Common myeloid progenitor, CD34-positive (primary cell): ENCODE measurements at regions not wholly inside any gene's neighbourhood (a gene's known extent, or its start where the extent isn't known, plus 50 kb on each side); places are given as distances from the start of the nearest gene placed in this dataset.

Source experiments
- CTCF ChIA-PET: fragments of 350-600 bp; sonication (Branson Sonifier 250); formaldehyde crosslinking; loops from one replicate; lab custom pipeline; 2021; ENCODE audit warnings: antibody characterized with exemption; lab: Charles Lee
- POLR2A ChIA-PET: fragments of 350-600 bp; sonication (Branson Sonifier 250); formaldehyde crosslinking; loops from one replicate; lab custom pipeline; 2021; ENCODE audit warnings: antibody characterized with exemption; lab: Charles Lee
- DNase-seq, 3 donors: peaks; one replicate each; pipeline versions ENCODE4 v3.0.0 to v3.0.0-alpha.2; 2013
- H3K27ac ChIP-seq, 2 experiments: 1 replicate in 1 of 2; 2 replicates in 1 of 2; pipeline ENCODE4 v1.7.0; 2013; ENCODE audit warnings: inconsistent platforms in 2 of 2, low read length in 2 of 2, mild to moderate bottlenecking in 2 of 2, low read depth in 1 of 2, moderate library complexity in 1 of 2; ENCODE audit not compliant: severe bottlenecking in 2 of 2, insufficient read depth in 1 of 2, poor library complexity in 1 of 2
- H3K27me3 ChIP-seq, 5 experiments: replicated peaks in 2 of 5; 1 replicate in 3 of 5; 2 replicates in 2 of 5; pipeline versions ENCODE4 v1.6.1 to v1.7.0; 2013; ENCODE audit warnings: low read length in 4 of 5, mild to moderate bottlenecking in 2 of 5, moderate library complexity in 2 of 5, inconsistent platforms in 1 of 5; ENCODE audit not compliant: insufficient read depth in 5 of 5, control insufficient read depth in 4 of 5
- H3K36me3 ChIP-seq, 4 experiments: 1 replicate in 2 of 4; 2 replicates in 2 of 4; pipeline versions ENCODE4 v1.6.1 to v1.7.0; 2013; ENCODE audit warnings: low read length in 3 of 4, control low read depth in 1 of 4, mild to moderate bottlenecking in 1 of 4; ENCODE audit not compliant: control insufficient read depth in 4 of 4, insufficient read depth in 4 of 4
- H3K4me1 ChIP-seq, 4 experiments: 1 replicate in 3 of 4; 2 replicates in 1 of 4; pipeline versions ENCODE4 v1.6.1 to v1.7.1; 2013; ENCODE audit warnings: low read length in 3 of 4, mild to moderate bottlenecking in 3 of 4, control low read depth in 1 of 4, inconsistent platforms in 1 of 4, moderate library complexity in 1 of 4; ENCODE audit not compliant: control insufficient read depth in 4 of 4, insufficient read depth in 4 of 4; ENCODE audit errors: control extremely low read depth in 1 of 4
- H3K4me3 ChIP-seq, 7 experiments: 1 replicate in 4 of 7; 2 replicates in 3 of 7; pipeline versions ENCODE4 v1.5.1 to v1.7.0; 2013; ENCODE audit warnings: mild to moderate bottlenecking in 7 of 7, low read length in 6 of 7, moderate library complexity in 6 of 7, inconsistent platforms in 2 of 7, low read depth in 2 of 7, control low read depth in 1 of 7; ENCODE audit not compliant: insufficient read depth in 4 of 7, control insufficient read depth in 1 of 7; ENCODE audit errors: extremely low read depth in 1 of 7
- H3K9me3 ChIP-seq, 5 experiments: 1 replicate in 4 of 5; 2 replicates in 1 of 5; pipeline versions ENCODE4 v1.6.1 to v1.7.1; 2013; ENCODE audit warnings: low read length in 4 of 5, mild to moderate bottlenecking in 2 of 5, inconsistent platforms in 1 of 5, low read depth in 1 of 5, moderate library complexity in 1 of 5; ENCODE audit not compliant: control insufficient read depth in 4 of 5, insufficient read depth in 2 of 5; ENCODE audit errors: control extremely low read depth in 1 of 5
- WGBS: methylation state at CpG from one replicate; pipeline ENCODE4 v1.1.5; 2013; ENCODE audit not compliant: insufficient coverage; 5-methylcytosine and 5-hydroxymethylcytosine counted together

GRCh38 chr7:14960721-14961120, 58.2 kb upstream of the DGKB start:
- Histone ChIP-seq H3K27me3 (no peaks in the 10 kb centered on the region), H3K9me3 (no peaks in the 10 kb centered on the region), H3K4me1 (no peaks in the 10 kb centered on the region), H3K27ac (no peak overlapping the region), H3K4me3 (no peak overlapping the region), H3K36me3 (no peaks in the 10 kb centered on the region)
- ChIA-PET CTCF (no interaction called here), POLR2A (no interaction called here)
- no CpG with 5 or more reads among the region's 3 CpGs for whole genome bisulfite sequencing
- no peak for DNase-seq

DNA sequence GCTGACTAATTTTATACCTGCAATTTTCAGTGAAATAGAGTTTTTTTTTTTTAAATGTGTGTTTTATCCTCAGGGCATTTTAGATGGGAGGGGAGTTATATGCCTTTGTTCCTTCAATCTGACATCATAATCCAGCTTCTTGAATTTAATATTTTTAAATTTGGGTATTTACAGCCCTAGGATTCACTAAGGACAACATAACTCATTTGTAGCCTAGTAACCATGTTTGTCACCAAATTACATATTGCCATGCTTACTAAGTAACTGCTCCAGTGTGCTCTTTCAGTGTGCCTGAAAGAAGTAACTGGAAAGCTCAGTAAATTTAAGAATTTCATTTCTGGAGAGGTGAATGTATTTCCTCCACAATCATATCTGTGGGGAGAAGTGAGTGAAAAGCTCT, 56.8 kb upstream of the DGKB start:
- ChIA-PET CTCF (interaction anchor here (0.6 kb wide), 1 partner anchor 224 kb away, joined by 3 read pairs; no protein-coding TSS in a partner anchor), POLR2A (no interaction called here)
- H3K27me3 ChIP-seq: no peaks in the 10 kb centered on the region
- DNase-seq: no peak
- no peaks in the 10 kb centered on the region for H3K36me3 ChIP-seq
- H3K9me3 ChIP-seq: no peaks in the 10 kb centered on the region
- H3K4me3 ChIP-seq: no peak overlapping the region
- H3K4me1 ChIP-seq: no peaks in the 10 kb centered on the region
- H3K27ac ChIP-seq: no peak overlapping the region

- Histone ChIP-seq H3K4me3 (no peak overlapping the region), H3K4me1 (no peaks in the 10 kb centered on the region), H3K36me3 (no peaks in the 10 kb centered on the region), H3K27ac (no peak overlapping the region), H3K9me3 (no peaks in the 10 kb centered on the region), H3K27me3 (no peaks in the 10 kb centered on the region)
- 61% methylated on average over 2 of the region's 3 CpGs for WGBS
- ChIA-PET POLR2A (no interaction called here), CTCF (no interaction called here)
- DNase-seq: no peak
These were observed 51.5 kb upstream of the DGKB start for GRCh38 chr7:14954035-14954434.
